Neural cell (in vitro differentiated cells): ENCODE measurements at regions not wholly inside any gene's neighbourhood (a gene's known extent, or its start where the extent isn't known, plus 50 kb on each side); places are given as distances from the start of the nearest gene placed in this dataset.

ENCODE experiments used
- H2AFZ ChIP-seq: fragments of 200-600, 300-800 bp; sonication (generic), shearing (Covaris generic); 2 replicates; pipeline ENCODE4 v1.6.0; 2014; ENCODE audit warnings: low read depth, mild to moderate bottlenecking, antibody characterized with exemption, low read length, moderate library complexity
- H3F3A ChIP-seq: fragments of 200-600 bp; shearing (Covaris generic); 2 replicates; pipeline ENCODE4 v1.6.1; 2016; ENCODE audit warnings: mild to moderate bottlenecking, moderate library complexity, mixed read lengths, antibody characterized with exemption, low read length; ENCODE audit not compliant: insufficient read depth, poor library complexity, severe bottlenecking
- H3K27ac ChIP-seq: fragments of 200-600, 300-800 bp; sonication (generic), shearing (Covaris generic); 2 replicates; pipeline ENCODE4 v1.5.1; 2014; ENCODE audit warnings: mild to moderate bottlenecking, low read length, moderate library complexity
- H3K27me3 ChIP-seq: fragments of 300-800, 200-600 bp; sonication (generic), shearing (Covaris generic); 2 replicates; pipeline ENCODE4 v1.6.0; 2014; ENCODE audit warnings: mild to moderate bottlenecking, low read depth, low read length, moderate library complexity; ENCODE audit not compliant: insufficient read depth
- H3K36me3 ChIP-seq: fragments of 300-800, 200-600 bp; sonication (generic), shearing (Covaris generic); 2 replicates; pipeline ENCODE4 v1.5.1; 2014; ENCODE audit warnings: mild to moderate bottlenecking, antibody characterized with exemption, low read length, moderate library complexity; ENCODE audit not compliant: insufficient read depth
- H3K4me2 ChIP-seq: fragments of 300-800, 200-600 bp; sonication (generic), shearing (Covaris generic); 2 replicates; pipeline ENCODE4 v1.6.0; 2014; ENCODE audit warnings: mild to moderate bottlenecking, low read length
- H3K4me3 ChIP-seq: fragments of 300-800, 200-600 bp; sonication (generic), shearing (Covaris generic); 2 replicates; pipeline ENCODE4 v1.5.1; 2014; ENCODE audit warnings: mild to moderate bottlenecking, low read length, moderate library complexity
- H3K79me2 ChIP-seq: fragments of 200-600 bp; shearing (Covaris generic); replicated peaks from 2 replicates; pipeline ENCODE4 v1.6.0; 2014; ENCODE audit warnings: mild to moderate bottlenecking, low read length, moderate library complexity; ENCODE audit not compliant: insufficient read depth
- H3K9ac ChIP-seq: fragments of 300-800, 200-600 bp; sonication (generic), shearing (Covaris generic); 2 replicates; pipeline ENCODE4 v1.6.1; 2016; ENCODE audit warnings: mild to moderate bottlenecking, low read length, mixed read lengths
- H3K9me2 ChIP-seq: fragments of 200-600 bp; shearing (Covaris generic); 2 replicates; pipeline ENCODE4 v1.6.1; 2016; ENCODE audit warnings: mild to moderate bottlenecking, low read length, mixed read lengths; ENCODE audit not compliant: insufficient read depth
- H3K9me3 ChIP-seq: fragments of 200-600, 300-800 bp; sonication (generic), shearing (Covaris generic); 2 replicates; pipeline ENCODE4 v1.6.1; 2016; ENCODE audit warnings: mild to moderate bottlenecking, mixed run types, low read length, moderate library complexity, mixed read lengths
- H4K20me1 ChIP-seq: fragments of 200-600 bp; shearing (Covaris generic); 2 replicates; pipeline ENCODE4 v1.6.1; 2016; ENCODE audit warnings: mild to moderate bottlenecking, mixed run types; ENCODE audit not compliant: insufficient read depth
- EP300 ChIP-seq: fragments of 450-650 bp; conservative IDR thresholded peaks from 2 replicates; pipeline ENCODE4 v1.6.1; 2014; ENCODE audit warnings: antibody characterized with exemption, mild to moderate bottlenecking, moderate library complexity; ENCODE audit not compliant: poor library complexity, severe bottlenecking
- EZH2 ChIP-seq: fragments of 200-600, 300-800 bp; shearing (Covaris generic), sonication (generic); IDR thresholded peaks from 2 replicates; pipeline ENCODE4 v1.6.1; 2014; ENCODE audit warnings: antibody characterized with exemption, low read length, borderline replicate concordance, mild to moderate bottlenecking; ENCODE audit not compliant: insufficient read depth, poor library complexity, severe bottlenecking
- MXI1 ChIP-seq: fragments of 450-650 bp; conservative IDR thresholded peaks from 2 replicates; pipeline ENCODE4 v1.6.1; 2014; ENCODE audit warnings: antibody characterized with exemption, mild to moderate bottlenecking; ENCODE audit not compliant: poor library complexity, severe bottlenecking
- POLR2AphosphoS5 ChIP-seq: IDR thresholded peaks from 2 replicates; pipeline ENCODE4 v1.6.1; 2012
- RAD21 ChIP-seq: fragments of 450-650 bp; conservative IDR thresholded peaks from 2 replicates; pipeline ENCODE4 v1.6.1; 2014; ENCODE audit warnings: antibody characterized with exemption, mild to moderate bottlenecking, moderate library complexity
- SMC3 ChIP-seq: fragments of 450-650 bp; conservative IDR thresholded peaks from 2 replicates; pipeline ENCODE4 v1.6.1; 2014; ENCODE audit warnings: antibody characterized with exemption, mild to moderate bottlenecking, moderate library complexity; ENCODE audit not compliant: poor library complexity
- TAF1 ChIP-seq: IDR thresholded peaks from 2 replicates; pipeline ENCODE4 v1.6.1; 2012; ENCODE audit warnings: low read depth
- TF ChIP-seq, protein P1 (sequence below): fragments of 450-650 bp; IDR thresholded peaks from 2 replicates; pipeline ENCODE4 v1.5.1; 2014; ENCODE audit warnings: antibody characterized with exemption, mild to moderate bottlenecking, moderate library complexity; ENCODE audit not compliant: poor library complexity, severe bottlenecking
- TF ChIP-seq, protein P2 (sequence below): IDR thresholded peaks from 2 replicates; pipeline ENCODE4 v1.6.1; 2012; ENCODE audit warnings: borderline replicate concordance

DNA sequence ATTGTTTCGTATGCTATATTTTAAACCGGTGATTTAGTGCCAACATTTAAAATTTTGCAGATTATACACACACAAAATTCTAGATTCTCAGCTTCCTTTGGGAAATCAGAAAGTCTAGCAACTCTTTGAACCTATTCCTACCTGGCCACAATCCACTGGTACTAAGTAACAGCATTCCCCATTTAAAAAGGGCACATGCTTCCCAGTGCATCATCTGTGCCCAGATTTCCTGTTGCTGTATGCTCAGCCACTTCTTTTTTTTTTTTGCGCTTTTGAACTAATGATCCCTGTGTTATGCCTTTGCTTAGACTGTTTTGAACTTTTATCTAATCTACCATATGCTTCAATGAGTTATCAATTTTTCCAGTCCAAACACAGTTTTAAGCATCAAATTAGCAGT, 548.4 kb downstream of the PLPP3 start:
- H3K9me3 ChIP-seq = no peaks in the 10 kb centered on the region
- H3K4me2 ChIP-seq = no peak overlapping the region
- no peak overlapping the region for H3K9ac ChIP-seq
- H4K20me1 ChIP-seq = no peaks in the 10 kb centered on the region
- H2AFZ ChIP-seq = no peak overlapping the region
- TF ChIP-seq EP300 = no peak
- TF ChIP-seq TAF1 = no peak
- TF ChIP-seq, protein P1, sequence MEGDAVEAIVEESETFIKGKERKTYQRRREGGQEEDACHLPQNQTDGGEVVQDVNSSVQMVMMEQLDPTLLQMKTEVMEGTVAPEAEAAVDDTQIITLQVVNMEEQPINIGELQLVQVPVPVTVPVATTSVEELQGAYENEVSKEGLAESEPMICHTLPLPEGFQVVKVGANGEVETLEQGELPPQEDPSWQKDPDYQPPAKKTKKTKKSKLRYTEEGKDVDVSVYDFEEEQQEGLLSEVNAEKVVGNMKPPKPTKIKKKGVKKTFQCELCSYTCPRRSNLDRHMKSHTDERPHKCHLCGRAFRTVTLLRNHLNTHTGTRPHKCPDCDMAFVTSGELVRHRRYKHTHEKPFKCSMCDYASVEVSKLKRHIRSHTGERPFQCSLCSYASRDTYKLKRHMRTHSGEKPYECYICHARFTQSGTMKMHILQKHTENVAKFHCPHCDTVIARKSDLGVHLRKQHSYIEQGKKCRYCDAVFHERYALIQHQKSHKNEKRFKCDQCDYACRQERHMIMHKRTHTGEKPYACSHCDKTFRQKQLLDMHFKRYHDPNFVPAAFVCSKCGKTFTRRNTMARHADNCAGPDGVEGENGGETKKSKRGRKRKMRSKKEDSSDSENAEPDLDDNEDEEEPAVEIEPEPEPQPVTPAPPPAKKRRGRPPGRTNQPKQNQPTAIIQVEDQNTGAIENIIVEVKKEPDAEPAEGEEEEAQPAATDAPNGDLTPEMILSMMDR = no peak
- TF ChIP-seq, protein P2, sequence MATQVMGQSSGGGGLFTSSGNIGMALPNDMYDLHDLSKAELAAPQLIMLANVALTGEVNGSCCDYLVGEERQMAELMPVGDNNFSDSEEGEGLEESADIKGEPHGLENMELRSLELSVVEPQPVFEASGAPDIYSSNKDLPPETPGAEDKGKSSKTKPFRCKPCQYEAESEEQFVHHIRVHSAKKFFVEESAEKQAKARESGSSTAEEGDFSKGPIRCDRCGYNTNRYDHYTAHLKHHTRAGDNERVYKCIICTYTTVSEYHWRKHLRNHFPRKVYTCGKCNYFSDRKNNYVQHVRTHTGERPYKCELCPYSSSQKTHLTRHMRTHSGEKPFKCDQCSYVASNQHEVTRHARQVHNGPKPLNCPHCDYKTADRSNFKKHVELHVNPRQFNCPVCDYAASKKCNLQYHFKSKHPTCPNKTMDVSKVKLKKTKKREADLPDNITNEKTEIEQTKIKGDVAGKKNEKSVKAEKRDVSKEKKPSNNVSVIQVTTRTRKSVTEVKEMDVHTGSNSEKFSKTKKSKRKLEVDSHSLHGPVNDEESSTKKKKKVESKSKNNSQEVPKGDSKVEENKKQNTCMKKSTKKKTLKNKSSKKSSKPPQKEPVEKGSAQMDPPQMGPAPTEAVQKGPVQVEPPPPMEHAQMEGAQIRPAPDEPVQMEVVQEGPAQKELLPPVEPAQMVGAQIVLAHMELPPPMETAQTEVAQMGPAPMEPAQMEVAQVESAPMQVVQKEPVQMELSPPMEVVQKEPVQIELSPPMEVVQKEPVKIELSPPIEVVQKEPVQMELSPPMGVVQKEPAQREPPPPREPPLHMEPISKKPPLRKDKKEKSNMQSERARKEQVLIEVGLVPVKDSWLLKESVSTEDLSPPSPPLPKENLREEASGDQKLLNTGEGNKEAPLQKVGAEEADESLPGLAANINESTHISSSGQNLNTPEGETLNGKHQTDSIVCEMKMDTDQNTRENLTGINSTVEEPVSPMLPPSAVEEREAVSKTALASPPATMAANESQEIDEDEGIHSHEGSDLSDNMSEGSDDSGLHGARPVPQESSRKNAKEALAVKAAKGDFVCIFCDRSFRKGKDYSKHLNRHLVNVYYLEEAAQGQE = no peak
- TF ChIP-seq MXI1 = no peak
- TF ChIP-seq SMC3 = no peak
- no peak for TF ChIP-seq POLR2AphosphoS5
- no peak for TF ChIP-seq EZH2
- TF ChIP-seq RAD21 = no peak
- no peaks in the 10 kb centered on the region for H3F3A ChIP-seq
- H3K4me3 ChIP-seq = no peak overlapping the region
- no peaks in the 10 kb centered on the region for H3K9me2 ChIP-seq
- H3K36me3 ChIP-seq = no peaks in the 10 kb centered on the region
- H3K27ac ChIP-seq = no peak overlapping the region
- no peaks in the 10 kb centered on the region for H3K79me2 ChIP-seq
- H3K27me3 ChIP-seq = no peaks in the 10 kb centered on the region

DNA sequence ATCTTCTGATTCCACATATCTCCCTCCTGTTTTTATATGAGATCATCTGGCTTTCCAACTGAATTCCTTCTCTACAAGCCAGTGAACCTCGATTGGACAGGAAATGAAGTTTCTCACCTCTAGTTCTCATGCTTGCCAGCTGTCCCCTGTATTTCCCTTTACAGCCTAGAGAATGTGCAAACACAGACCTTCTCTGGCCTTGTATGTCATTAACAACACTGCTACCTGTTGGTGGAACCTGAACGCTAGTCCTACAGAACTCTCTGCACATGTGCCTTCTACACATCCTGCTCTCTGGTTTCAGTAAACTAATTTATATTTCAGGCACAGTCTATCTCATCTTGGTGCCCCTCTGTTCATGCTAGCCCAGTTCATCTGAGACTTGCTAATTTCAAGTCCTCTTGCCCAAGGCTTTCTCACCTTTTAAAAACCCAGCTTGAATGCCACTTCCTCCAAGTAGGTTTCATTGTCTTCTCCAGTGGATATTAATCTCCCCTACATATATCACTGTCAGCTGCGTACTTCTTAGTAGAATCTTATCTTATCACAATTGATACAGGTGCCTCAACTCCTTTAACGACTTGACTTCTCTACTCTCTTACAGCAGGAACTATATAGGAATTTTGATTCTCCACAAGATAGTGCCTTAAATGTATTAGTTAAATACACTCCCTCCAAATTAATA, 549.9 kb downstream of the PLPP3 start:
- H3K27ac ChIP-seq = no peak overlapping the region
- no peaks in the 10 kb centered on the region for H4K20me1 ChIP-seq
- H3K27me3 ChIP-seq = no peaks in the 10 kb centered on the region
- TF ChIP-seq POLR2AphosphoS5 = no peak
- no peak for TF ChIP-seq RAD21
- TF ChIP-seq EP300 = no peak
- TF ChIP-seq, protein P1 = no peak
- TF ChIP-seq, protein P2 = no peak
- TF ChIP-seq MXI1 = no peak
- TF ChIP-seq SMC3 = no peak
- TF ChIP-seq TAF1 = no peak
- TF ChIP-seq EZH2 = no peak
- H3K9me2 ChIP-seq = no peaks in the 10 kb centered on the region
- H3K9me3 ChIP-seq = no peaks in the 10 kb centered on the region
- no peak overlapping the region for H3K9ac ChIP-seq
- H3K4me3 ChIP-seq = no peak overlapping the region
- H3F3A ChIP-seq = no peaks in the 10 kb centered on the region
- H3K4me2 ChIP-seq = no peak overlapping the region
- no peaks in the 10 kb centered on the region for H3K36me3 ChIP-seq
- H2AFZ ChIP-seq = no peak overlapping the region
- no peaks in the 10 kb centered on the region for H3K79me2 ChIP-seq
